ENCODE measurements at regions not wholly inside any gene's neighbourhood (a gene's known extent, or its start where the extent isn't known, plus 50 kb on each side); places are given as distances from the start of the nearest gene placed in this dataset.

GRCh38 chr11:76263166-76263565, 56.9 kb upstream of the WNT11 start:
- H3K4me3 ChIP-seq (ENCODE audit: low read depth, low read length) = no peak overlapping the region
- no peak for DNase-seq (ENCODE audit: low read depth)
- no peak for TF ChIP-seq CTCF (IDR thresholded peaks at IDR 0.05; ENCODE audit: insufficient read depth, low read length)

DNA sequence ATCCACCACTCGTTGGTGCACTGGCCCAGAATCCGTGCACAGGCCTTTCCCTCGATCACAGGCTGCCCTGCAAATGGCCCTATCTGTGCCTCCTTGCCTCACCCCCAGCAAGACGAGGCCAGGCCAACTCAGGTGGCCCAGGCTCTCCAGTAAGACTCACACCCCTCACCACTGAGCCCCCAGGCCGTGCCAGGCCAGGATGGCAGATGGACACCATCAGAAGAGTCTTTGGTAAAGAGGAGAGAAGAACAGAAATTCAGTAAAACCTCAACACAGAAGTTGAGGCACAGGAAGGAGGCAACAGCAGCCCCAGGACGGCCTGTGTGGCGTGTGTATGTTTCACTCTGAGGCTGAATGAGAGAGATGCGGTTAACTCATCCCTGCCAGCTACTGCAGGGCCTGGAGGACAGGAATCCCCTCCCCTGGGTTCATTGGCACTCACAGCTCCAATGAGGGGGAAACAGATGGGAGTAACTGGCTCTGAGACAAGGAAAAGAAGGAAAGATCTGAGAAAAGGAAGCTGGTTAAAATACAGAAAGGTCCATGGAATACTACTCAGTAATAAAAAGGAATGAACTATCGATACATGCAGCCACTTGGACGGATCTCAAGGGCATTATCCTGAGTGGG, 54.1 kb upstream of the WNT11 start:
- no peak overlapping the region for H3K4me3 ChIP-seq (ENCODE audit: low read depth, low read length)
- no peak for DNase-seq (ENCODE audit: low read depth)
- TF ChIP-seq CTCF (IDR thresholded peaks at IDR 0.05; ENCODE audit: insufficient read depth, low read length) = no peak

DNA sequence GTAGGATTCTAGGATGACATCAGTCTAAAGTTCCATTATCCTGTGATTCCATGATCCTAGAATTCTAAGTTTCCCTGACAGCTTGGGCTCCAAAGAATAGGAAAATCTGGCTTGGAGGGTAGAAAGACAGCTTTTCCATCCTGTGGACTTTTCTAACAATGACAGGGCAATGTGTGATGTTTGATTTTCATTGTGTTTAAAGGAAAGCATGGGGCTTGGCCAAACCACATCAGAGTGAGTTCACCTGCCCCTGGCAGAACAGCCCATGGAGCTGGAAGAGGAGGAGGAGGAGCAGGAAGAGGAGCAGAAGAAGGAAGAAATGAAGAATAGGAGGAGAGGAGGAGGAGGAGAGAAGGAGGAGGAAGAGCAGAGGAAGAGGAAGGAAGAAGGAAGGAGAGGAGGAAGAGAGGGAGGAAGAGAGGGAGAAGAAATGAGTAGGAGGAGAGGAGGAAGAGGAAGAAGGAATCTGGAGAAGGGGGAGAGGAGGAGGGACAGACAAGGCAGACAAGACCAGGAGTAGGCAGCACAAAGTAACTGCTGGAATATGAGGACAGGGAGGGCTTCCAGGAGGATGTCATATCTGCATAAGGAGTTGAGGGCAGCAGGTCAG, 53.1 kb upstream of the WNT11 start:
- no peak overlapping the region for H3K4me3 ChIP-seq (ENCODE audit: low read depth, low read length)
- TF ChIP-seq CTCF (IDR thresholded peaks at IDR 0.05; ENCODE audit: insufficient read depth, low read length) = no peak
- no peak for DNase-seq (ENCODE audit: low read depth)

DNA sequence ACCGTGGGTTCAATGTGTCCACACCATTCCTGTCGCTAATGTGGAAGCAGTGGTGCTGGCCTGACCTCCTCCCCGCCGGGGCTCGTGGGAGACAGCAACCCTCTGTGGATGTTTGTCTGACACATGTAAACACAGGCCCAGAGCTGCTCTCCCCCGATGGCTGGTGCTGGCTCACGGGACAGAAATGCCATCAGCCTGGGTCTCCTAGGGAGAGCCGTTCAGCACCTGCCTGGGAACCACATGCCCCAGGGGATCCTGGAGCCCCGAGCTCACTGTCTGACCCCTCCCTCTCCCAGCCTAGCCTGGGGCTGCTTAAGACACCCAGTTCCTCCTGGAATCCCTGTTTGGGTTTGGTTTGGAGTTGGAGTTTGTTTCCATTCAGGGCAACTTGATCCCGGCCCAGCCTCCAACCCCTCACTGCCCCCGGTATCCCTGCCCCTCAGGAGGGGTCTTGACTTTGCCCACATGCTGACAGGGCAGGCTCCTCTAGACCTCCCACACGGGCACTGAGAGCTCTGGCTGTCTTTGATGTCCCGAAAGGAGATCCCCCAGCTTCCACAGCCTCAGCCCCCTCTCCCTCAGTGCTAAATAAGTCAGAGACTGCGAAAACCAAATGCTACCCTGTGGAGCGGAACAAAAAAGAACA, 50.9 kb upstream of the WNT11 start:
- no peak overlapping the region for H3K4me3 ChIP-seq (ENCODE audit: low read depth, low read length)
- DNase-seq (ENCODE audit: low read depth) = no peak
- TF ChIP-seq CTCF (IDR thresholded peaks at IDR 0.05; ENCODE audit: insufficient read depth, low read length) = no peak

- H3K4me3 ChIP-seq (ENCODE audit: low read depth, low read length) = no peak overlapping the region
- no peak for TF ChIP-seq CTCF (IDR thresholded peaks at IDR 0.05; ENCODE audit: insufficient read depth, low read length)
- no peak for DNase-seq (ENCODE audit: low read depth)
Observed at GRCh38 chr11:76256448-76256847, 50.1 kb upstream of the WNT11 start.

Data from fibroblast of the aortic adventitia (primary cell).